Fibroblast of mammary gland (primary cell): ENCODE measurements at regions not wholly inside any gene's neighbourhood (a gene's known extent, or its start where the extent isn't known, plus 50 kb on each side); places are given as distances from the start of the nearest gene placed in this dataset.

Experiments used
- DNase-seq: peaks from one replicate; pipeline ENCODE4 v3.0.0-alpha.2; 2010; ENCODE audit warnings: low read depth
- H3K4me3 ChIP-seq: 2 replicates; pipeline ENCODE4 v1.5.1; 2011; ENCODE audit warnings: low read depth, mild to moderate bottlenecking, low read length, moderate library complexity; ENCODE audit not compliant: control insufficient read depth
- TF ChIP-seq, protein P1 (sequence below): conservative IDR thresholded peaks from 2 replicates; pipeline ENCODE4 v1.5.1; 2011; ENCODE audit warnings: low read depth, low read length, inconsistent platforms; ENCODE audit not compliant: control insufficient read depth, insufficient read depth

- H3K4me3 ChIP-seq, result no peak overlapping the region
- TF ChIP-seq, protein P1, sequence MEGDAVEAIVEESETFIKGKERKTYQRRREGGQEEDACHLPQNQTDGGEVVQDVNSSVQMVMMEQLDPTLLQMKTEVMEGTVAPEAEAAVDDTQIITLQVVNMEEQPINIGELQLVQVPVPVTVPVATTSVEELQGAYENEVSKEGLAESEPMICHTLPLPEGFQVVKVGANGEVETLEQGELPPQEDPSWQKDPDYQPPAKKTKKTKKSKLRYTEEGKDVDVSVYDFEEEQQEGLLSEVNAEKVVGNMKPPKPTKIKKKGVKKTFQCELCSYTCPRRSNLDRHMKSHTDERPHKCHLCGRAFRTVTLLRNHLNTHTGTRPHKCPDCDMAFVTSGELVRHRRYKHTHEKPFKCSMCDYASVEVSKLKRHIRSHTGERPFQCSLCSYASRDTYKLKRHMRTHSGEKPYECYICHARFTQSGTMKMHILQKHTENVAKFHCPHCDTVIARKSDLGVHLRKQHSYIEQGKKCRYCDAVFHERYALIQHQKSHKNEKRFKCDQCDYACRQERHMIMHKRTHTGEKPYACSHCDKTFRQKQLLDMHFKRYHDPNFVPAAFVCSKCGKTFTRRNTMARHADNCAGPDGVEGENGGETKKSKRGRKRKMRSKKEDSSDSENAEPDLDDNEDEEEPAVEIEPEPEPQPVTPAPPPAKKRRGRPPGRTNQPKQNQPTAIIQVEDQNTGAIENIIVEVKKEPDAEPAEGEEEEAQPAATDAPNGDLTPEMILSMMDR, result no peak
Observed at GRCh38 chr2:204250692-204251091, 294.6 kb upstream of the PARD3B start.

DNA sequence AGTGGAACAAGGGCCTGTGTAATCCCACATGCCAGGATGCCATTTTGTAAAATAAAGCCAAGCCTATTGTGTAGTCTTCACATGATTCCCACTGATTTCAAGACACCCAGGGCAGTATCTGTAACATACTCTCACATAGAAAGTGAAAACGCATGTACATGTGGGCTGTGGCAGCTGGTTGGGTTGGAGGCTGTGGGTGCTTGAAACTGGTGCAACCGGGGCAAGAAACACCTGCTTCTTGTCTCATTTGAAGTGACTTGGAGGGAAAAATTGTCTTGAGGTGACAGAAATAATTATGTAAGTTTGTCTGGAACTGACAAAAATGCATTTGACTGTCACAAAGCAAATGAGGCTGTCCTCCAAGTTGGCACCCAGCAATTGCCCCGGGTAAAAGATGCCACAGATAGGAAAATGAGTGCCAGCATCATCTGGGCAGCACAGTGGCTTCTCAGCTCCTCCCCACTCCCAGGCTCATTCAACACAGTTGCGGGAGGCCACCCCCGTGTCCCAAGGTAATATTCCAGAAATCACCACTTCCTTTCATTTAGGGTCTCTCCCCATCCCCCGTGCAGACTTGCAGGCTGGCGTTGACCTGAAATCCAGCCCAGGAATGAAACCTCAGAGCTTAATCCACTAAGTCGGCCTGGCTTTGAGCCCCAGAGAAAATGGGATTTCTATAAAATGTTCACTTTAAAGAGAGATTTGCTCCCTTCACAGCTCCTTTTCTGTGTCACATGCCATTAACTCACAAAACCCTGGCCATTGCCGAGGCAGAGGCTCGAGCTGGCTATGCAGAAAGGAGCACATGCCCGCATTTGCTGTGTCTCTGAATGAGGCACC is 293.9 kb upstream of the PARD3B start:
- H3K4me3 ChIP-seq, result no peak overlapping the region
- TF ChIP-seq, protein P1, result no peak
- no peak for DNase-seq

More at GRCh38 chr2:204250692-204251091, 294.6 kb upstream of the PARD3B start:
- no peak for DNase-seq

DNA sequence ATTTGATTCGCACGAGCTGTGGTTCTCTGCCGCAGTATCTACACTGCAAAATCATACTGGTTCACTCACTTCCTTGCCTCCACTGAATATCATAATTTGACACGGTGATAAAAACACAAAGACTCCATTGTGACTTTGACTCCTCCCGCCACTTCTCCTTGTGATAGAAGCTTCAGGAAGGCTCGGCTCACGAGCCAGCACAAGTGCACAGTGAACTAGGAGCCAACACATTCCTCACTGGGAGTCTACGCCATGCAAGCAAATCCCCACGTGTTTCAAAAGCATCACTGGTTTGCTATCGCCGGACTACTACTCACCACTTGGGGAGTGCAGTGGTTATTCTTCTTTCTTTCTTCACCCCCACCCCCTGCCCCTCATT is 293.3 kb upstream of the PARD3B start:
- TF ChIP-seq, protein P1, result no peak
- no peak for DNase-seq

DNA sequence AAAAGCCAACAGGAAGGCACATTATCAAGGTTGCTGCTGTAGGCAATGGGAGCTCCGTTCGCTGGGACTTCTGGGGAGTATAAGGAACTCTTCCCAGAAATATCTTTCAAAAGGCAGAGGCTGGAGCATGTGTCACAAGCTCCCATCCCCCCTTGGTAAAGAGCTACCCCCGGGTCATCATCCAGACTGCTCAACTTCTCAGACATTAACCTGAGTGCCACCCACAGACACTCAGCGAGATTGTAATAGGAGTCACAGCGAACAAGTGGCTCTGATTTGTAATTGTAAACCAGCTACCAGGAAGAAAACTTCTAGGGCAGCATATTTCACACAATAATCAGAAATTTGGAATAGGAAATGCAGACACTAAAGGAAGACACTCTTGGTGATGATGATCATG is 290.2 kb upstream of the PARD3B start:
- H3K4me3 ChIP-seq, result no peak overlapping the region
- TF ChIP-seq, protein P1, result no peak
- DNase-seq, result no peak

More for the DNA sequence above, 293.3 kb upstream of the PARD3B start:
- H3K4me3 ChIP-seq, result no peak overlapping the region

DNA sequence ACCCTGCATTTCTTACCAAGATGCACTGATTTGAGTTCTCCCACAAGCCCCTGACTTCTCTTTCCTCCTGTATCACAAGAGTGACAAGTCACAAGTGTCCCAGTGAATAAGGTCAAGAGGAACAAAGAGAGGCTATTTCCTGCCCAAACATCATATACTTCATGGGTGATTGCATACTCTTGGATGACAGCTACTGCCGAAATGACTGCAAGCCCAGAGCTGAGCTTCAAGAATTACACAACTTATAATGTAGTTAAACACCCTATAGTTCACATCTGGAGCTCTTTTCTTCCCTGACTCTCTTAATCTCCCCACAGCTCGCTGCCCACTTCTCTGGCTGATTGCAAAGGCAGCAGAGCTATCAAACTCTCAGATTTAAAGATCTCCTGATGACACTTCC is 289.7 kb upstream of the PARD3B start:
- H3K4me3 ChIP-seq, result no peak overlapping the region
- no peak for DNase-seq
- TF ChIP-seq, protein P1, result no peak

- no peak for DNase-seq
- TF ChIP-seq, protein P1, result no peak
- H3K4me3 ChIP-seq, result no peak overlapping the region
Observed at GRCh38 chr2:204257781-204258180, 287.5 kb upstream of the PARD3B start.

DNA sequence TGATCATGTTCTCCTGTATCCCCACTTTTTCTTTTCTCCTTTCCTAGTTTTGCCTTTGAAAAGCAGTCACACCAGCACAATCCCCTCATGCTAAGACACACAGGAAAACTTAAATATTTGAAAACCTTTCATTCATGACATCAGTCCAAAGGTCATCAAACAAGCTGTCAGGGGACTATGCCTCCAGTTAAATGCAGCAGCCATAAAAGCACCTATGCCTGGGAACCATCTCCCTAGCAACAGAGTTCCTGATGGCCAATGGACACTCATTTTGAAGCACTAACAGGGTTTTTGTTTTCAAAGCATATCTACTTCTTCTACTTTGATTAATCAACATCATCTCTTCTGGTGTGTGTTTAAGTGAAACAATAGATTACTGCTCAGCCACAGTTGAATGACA is 286.4 kb upstream of the PARD3B start:
- H3K4me3 ChIP-seq, result no peak overlapping the region
- DNase-seq, result no peak
- TF ChIP-seq, protein P1, result no peak
